OCI-LY7 (cell line): ENCODE measurements at regions not wholly inside any gene's neighbourhood (a gene's known extent, or its start where the extent isn't known, plus 50 kb on each side); places are given as distances from the start of the nearest gene placed in this dataset.

Source experiments
- BruUV-seq: library from RNA; stranded (reverse); fragments of 400-500 nt; replicated peaks from 2 replicates; lab custom pipeline; 2021; lab: Mats Ljungman, UMichigan
- CTCF ChIA-PET: fragments of 300-600 bp; sonication (Branson Sonifier 250); formaldehyde crosslinking; loops from one replicate; lab custom pipeline; 2022; ENCODE audit warnings: antibody characterized with exemption; ENCODE audit not compliant: unreplicated experiment; lab: Charles Lee
- POLR2A ChIA-PET: fragments of 300-600 bp; sonication (Branson Sonifier 250); formaldehyde crosslinking; loops from one replicate; lab custom pipeline; 2022; ENCODE audit warnings: antibody characterized with exemption; lab: Charles Lee
- DNase-seq: peaks from one replicate; pipeline ENCODE4 v3.0.0-alpha.2; 2015; ENCODE audit warnings: low spot score
- H2AFZ ChIP-seq: fragments of 200-600 bp; sonication (generic), shearing (Covaris generic); 2 replicates; pipeline ENCODE4 v1.6.1; 2014; ENCODE audit warnings: mild to moderate bottlenecking, antibody characterized with exemption, low read length, moderate library complexity
- H3K27ac ChIP-seq: fragments of 200-600 bp; sonication (generic); 2 replicates; pipeline ENCODE4 v1.5.1; 2014; ENCODE audit warnings: mixed run types, low read depth, mild to moderate bottlenecking, moderate library complexity, low read length, inconsistent platforms; ENCODE audit not compliant: poor library complexity, severe bottlenecking
- H3K36me3 ChIP-seq: fragments of 200-600 bp; sonication (generic); 2 replicates; pipeline ENCODE4 v1.6.1; 2014; ENCODE audit warnings: mild to moderate bottlenecking, antibody characterized with exemption, low read length, moderate library complexity, mixed read lengths; ENCODE audit not compliant: insufficient read depth
- H3K4me1 ChIP-seq: fragments of 200-600 bp; sonication (generic); 2 replicates; pipeline ENCODE4 v1.5.1; 2014; ENCODE audit warnings: mild to moderate bottlenecking, low read length; ENCODE audit not compliant: insufficient read depth, poor library complexity, severe bottlenecking
- H3K4me2 ChIP-seq: fragments of 200-600 bp; sonication (generic); 2 replicates; pipeline ENCODE4 v1.6.1; 2014; ENCODE audit warnings: mild to moderate bottlenecking, low read length
- H3K4me3 ChIP-seq: fragments of 200-600 bp; sonication (generic); 2 replicates; pipeline ENCODE4 v1.5.1; 2014; ENCODE audit warnings: mild to moderate bottlenecking, low read depth, low read length; ENCODE audit not compliant: poor library complexity, severe bottlenecking
- H3K79me2 ChIP-seq: fragments of 200-600 bp; sonication (generic); 2 replicates; pipeline ENCODE4 v1.6.1; 2016; ENCODE audit warnings: low read depth, mild to moderate bottlenecking, low read length, moderate library complexity, mixed read lengths; ENCODE audit not compliant: insufficient read depth
- H3K9me2 ChIP-seq: fragments of 200-600 bp; sonication (generic); 2 replicates; pipeline ENCODE4 v1.6.1; 2016; ENCODE audit warnings: mild to moderate bottlenecking, low read length, mixed read lengths; ENCODE audit not compliant: insufficient read depth
- H3K9me3 ChIP-seq: fragments of 200-600 bp; sonication (generic); 2 replicates; pipeline ENCODE4 v1.6.1; 2014; ENCODE audit warnings: mild to moderate bottlenecking, mixed run types, low read length, mixed read lengths
- H4K20me1 ChIP-seq: fragments of 200-600 bp; sonication (generic); 2 replicates; pipeline ENCODE4 v1.6.1; 2014; ENCODE audit warnings: mild to moderate bottlenecking, antibody characterized with exemption, low read length, moderate library complexity, mixed read lengths; ENCODE audit not compliant: insufficient read depth
- EZH2phosphoT487 ChIP-seq: fragments of 200-600 bp; sonication (generic); IDR thresholded peaks from 2 replicates; pipeline ENCODE4 v1.6.1; 2018; ENCODE audit warnings: low read depth, borderline replicate concordance, mild to moderate bottlenecking, mixed run types, antibody characterized with exemption, low read length, moderate library complexity, mixed read lengths
- intact Hi-C: fragments of 100-400 bp; cut with micrococcal nuclease; formaldehyde crosslinking; loops from one replicate; pipeline ENCODE4 v1.10.0; 2022; ENCODE audit not compliant: unreplicated experiment
- TF ChIP-seq, protein P1 (sequence below): fragments of 200-600 bp; sonication (generic); conservative IDR thresholded peaks from 2 replicates; pipeline ENCODE4 v1.5.1; 2014; ENCODE audit warnings: mild to moderate bottlenecking, antibody characterized with exemption, low read length, moderate library complexity, mixed read lengths

DNA sequence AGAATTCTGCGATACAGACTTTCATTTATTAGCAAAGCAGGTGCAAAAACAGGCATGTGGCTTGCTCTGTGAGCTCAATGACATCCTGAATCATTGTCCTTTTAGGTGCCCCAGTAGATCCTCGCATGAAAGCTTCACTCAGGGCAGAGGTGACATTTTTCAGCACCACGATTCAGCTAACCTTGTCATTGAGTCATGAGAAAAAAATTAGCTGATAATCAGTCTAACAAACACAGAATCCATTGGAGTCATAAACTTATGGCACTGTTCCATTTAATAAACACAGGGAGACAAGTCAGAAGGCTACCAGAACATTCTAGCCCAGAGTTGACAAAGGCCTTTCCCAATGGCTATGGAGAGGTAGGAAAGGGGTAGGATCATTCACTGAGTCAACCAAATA lies 104.8 kb upstream of the RAD23B start:
- no peak for DNase-seq
- CTCF ChIA-PET = no interaction called here

GRCh38 chr9:107180206-107180605 lies 102.9 kb upstream of the RAD23B start:
- H3K27ac ChIP-seq = no peak overlapping the region
- no peak overlapping the region for H2AFZ ChIP-seq
- no TSS peak for BruUV-seq
- H3K36me3 ChIP-seq = no peaks in the 10 kb centered on the region
- H3K4me2 ChIP-seq = no peak overlapping the region
- no peaks in the 10 kb centered on the region for H3K79me2 ChIP-seq
- TF ChIP-seq, protein P1, sequence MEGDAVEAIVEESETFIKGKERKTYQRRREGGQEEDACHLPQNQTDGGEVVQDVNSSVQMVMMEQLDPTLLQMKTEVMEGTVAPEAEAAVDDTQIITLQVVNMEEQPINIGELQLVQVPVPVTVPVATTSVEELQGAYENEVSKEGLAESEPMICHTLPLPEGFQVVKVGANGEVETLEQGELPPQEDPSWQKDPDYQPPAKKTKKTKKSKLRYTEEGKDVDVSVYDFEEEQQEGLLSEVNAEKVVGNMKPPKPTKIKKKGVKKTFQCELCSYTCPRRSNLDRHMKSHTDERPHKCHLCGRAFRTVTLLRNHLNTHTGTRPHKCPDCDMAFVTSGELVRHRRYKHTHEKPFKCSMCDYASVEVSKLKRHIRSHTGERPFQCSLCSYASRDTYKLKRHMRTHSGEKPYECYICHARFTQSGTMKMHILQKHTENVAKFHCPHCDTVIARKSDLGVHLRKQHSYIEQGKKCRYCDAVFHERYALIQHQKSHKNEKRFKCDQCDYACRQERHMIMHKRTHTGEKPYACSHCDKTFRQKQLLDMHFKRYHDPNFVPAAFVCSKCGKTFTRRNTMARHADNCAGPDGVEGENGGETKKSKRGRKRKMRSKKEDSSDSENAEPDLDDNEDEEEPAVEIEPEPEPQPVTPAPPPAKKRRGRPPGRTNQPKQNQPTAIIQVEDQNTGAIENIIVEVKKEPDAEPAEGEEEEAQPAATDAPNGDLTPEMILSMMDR = no peak
- no peak for TF ChIP-seq EZH2phosphoT487
- no peaks in the 10 kb centered on the region for H4K20me1 ChIP-seq
- no peaks in the 10 kb centered on the region for H3K4me1 ChIP-seq
- POLR2A ChIA-PET = interaction anchor here (0.7 to 1.2 kb wide), 3 partner anchors 9 to 396 kb away, joined by 3 to 4 read pairs (median 3); no protein-coding TSS in a partner anchor
- intact Hi-C loops = no loop called here
- no peaks in the 10 kb centered on the region for H3K9me3 ChIP-seq
- CTCF ChIA-PET = no interaction called here
- no peaks in the 10 kb centered on the region for H3K9me2 ChIP-seq
- DNase-seq = no peak
- H3K4me3 ChIP-seq = no peak overlapping the region

More for the DNA sequence above, 104.8 kb upstream of the RAD23B start:
- Histone ChIP-seq H4K20me1 (no peaks in the 10 kb centered on the region), H3K9me3 (no peaks in the 10 kb centered on the region), H3K9me2 (no peaks in the 10 kb centered on the region), H3K27ac (no peak overlapping the region), H3K4me1 (no peaks in the 10 kb centered on the region), H3K36me3 (no peaks in the 10 kb centered on the region), H3K4me2 (no peak overlapping the region), H3K4me3 (no peak overlapping the region), H3K79me2 (no peaks in the 10 kb centered on the region), H2AFZ (no peak overlapping the region)
- TF ChIP-seq, protein P1 = no peak
- TF ChIP-seq EZH2phosphoT487 = no peak
- intact Hi-C loops = no loop called here
- BruUV-seq = no TSS peak
- POLR2A ChIA-PET = no interaction called here

DNA sequence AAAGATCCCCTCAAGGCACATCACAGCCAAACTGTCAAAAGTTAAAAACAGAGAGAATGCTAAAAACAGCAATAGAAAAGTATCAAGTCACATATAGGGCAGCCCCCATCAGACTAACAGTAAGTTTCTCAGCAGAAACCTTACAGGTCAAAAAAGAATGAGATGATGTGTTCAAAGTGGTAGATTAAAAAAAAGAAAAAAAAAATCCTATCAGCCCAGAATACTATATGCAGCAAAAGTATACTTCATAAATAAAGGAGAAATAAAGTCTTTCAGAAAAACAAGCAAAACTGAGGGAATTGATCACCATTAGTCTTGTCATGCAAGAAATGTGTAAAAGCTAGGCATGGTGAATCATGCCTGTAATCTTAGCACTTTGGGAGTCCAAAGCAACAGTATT lies 99.9 kb upstream of the RAD23B start:
- Histone ChIP-seq H3K36me3 (no peaks in the 10 kb centered on the region), H2AFZ (no peak overlapping the region), H3K4me2 (no peak overlapping the region), H3K9me3 (no peaks in the 10 kb centered on the region), H3K4me3 (no peak overlapping the region), H3K27ac (no peak overlapping the region), H3K4me1 (no peaks in the 10 kb centered on the region), H4K20me1 (no peaks in the 10 kb centered on the region), H3K9me2 (no peaks in the 10 kb centered on the region), H3K79me2 (no peaks in the 10 kb centered on the region)
- TF ChIP-seq EZH2phosphoT487 = no peak
- TF ChIP-seq, protein P1 = no peak
- CTCF ChIA-PET = no interaction called here
- no TSS peak for BruUV-seq
- POLR2A ChIA-PET = interaction anchor here (0.6 to 0.9 kb wide), 3 partner anchors 9 to 1328 kb away, joined by 3 to 4 read pairs (median 3); no protein-coding TSS in a partner anchor
- intact Hi-C loops = no loop called here
- no peak for DNase-seq
